HG02571 (cell line): ENCODE measurements at regions not wholly inside any gene's neighbourhood (a gene's known extent, or its start where the extent isn't known, plus 50 kb on each side); places are given as distances from the start of the nearest gene placed in this dataset.
"Not testable (repeated sequence)": the region's sequence is repeated elsewhere in the genome, so short reads cannot be mapped to it uniquely, and the experiment has no call there.

Experiments
- ATAC-seq: cut with Tn5 transposase; IDR thresholded peaks from one replicate; pipeline ENCODE4 v1.9.1; 2021; ENCODE audit warnings: mild to moderate bottlenecking, moderate library complexity; ENCODE audit not compliant: unreplicated experiment

DNA sequence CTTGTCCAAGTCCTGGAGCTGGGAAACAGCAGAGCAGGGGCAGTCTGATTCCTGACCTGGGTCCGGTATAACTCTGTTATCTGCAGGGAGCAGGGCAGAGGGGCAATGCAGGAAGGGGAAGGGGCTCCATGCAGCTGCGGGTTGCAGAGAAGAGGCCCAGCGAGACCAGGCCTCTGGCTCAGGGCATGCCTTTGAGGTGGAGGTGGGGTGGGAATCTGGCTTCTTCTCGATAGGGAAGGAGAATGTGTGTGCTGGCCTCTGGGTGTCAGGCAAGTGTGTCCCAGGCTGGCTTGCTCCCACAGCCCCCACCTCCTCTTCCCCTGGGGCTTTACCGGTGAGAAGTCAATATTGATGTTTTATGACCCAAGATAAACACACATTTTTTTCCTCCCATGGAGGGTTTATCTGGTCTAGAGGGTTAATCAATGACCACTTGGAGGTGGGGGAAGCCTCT, 187.1 kb upstream of the HAAO start:
- no peak for ATAC-seq

DNA sequence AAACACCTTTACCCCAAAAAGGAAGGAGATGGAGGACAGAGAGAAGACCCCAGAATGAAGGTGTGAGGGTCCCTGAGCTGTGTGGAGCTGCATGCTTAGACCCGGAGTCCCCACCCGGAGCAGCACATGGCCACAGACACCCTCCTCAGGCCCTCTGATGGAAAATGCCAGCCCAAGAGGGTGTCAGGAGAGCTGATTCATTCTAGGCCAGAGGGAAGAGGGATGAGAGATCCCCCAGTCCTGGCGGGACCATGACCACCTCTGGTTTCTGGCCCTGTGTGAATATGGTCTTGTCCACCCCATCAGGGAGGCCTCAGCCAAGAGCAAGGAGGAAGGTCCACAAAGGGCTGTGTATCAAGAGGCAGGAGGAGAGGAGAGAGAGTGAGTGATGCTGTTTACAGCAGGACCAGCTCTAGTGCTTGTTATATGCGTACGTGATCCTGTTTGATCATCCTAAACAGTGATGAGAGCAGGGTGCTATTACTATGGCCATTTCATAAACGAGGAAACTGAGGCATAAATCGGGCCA, 186.6 kb upstream of the HAAO start:
- ATAC-seq: no peak

DNA sequence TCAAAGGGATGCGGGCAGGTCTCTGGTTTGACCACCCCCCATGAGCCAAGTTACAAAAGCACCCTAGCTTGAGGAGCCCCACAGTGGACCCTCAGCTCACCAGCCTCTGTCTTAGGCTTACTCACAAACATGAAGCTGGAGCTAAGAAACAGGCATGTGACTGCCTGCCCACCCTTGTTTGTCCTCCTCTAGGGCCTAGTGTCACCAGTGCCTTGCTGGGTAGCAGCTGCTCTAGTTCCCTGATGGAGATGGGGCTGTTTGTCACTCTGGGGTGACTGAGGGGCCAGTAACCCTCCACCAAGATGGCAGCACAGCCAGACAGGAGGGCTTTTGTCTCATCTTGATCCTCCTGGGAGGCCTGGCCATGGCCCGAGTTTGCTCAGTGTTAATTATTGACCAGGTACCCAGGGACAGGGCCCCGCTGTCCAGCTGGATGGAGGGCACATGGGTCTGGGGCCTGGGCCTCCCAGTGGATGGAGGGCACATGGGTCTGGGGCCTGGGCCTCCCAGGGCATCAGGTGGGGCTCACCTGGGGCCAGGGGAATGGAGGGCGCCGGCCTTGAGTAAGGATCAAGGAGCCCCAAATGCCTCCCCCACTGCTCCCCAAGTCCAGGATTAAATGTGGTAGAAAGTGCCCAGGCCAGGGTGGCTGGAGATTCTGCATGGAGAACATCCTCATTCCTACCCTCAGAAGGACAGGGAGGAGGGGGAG, 185.9 kb upstream of the HAAO start:
- no peak for ATAC-seq

DNA sequence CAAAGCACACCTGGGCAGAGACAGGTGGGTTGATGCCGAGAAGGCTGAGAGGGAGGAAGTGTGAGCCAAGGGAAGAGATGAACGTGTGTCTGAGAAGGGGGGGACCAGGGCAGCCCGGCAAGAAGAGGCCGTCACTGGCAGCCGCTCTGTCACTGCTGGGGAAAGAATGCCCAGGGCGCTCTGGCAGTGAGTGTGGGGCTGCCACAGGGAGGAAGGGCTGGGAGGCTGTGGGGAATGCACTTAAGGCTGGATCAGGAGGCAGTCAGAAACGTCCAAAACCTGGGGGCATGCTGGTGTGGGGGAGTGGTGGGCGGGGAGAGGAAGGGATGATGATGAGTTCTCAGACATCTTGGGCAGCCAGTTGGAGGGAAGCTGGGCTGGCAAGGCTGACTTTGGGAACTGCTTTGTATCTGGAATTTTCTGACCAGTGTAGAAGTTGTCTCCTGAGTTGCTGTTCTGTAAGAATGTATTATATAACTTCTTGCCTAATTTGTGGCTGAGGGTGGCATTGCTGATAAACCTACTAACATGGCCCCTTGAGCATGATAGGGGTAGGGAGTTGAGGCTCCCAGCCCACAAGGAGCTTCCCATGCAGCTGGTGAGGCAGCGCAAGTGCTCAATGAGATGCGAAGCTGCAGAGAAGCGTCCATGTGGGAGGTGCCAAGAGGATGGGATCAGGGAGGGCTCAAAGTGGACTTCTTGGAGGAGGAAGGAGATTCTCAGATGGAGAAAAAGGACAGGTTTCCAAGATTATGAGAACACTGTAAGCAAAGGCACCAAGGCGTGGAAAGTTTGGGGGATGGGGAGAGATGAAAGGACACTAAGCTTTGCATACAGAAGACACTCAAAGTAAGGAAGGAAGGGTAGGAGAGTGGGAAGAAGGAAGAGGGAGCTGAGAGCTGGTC, 185.1 kb upstream of the HAAO start:
- no peak for ATAC-seq

DNA sequence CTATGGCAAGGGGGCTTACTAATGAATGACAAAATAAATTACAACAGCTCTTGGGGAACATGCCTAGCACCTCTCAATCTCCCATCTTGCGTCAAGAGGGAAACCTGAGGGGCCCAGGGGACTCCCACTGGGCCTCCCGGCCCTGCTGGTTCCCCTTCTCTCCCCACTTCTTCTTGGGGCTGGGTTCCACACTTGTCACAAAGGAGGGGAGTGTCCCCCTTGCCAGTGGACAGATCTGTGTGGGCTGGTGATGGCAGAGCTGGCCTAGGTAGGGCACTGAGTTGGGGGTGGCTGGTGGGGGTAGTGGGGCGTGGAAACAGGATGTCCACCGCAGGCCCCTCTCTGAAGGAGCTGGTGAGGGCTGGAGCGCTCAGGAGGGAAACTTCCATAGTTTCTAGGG, 184.0 kb upstream of the HAAO start:
- no peak for ATAC-seq

DNA sequence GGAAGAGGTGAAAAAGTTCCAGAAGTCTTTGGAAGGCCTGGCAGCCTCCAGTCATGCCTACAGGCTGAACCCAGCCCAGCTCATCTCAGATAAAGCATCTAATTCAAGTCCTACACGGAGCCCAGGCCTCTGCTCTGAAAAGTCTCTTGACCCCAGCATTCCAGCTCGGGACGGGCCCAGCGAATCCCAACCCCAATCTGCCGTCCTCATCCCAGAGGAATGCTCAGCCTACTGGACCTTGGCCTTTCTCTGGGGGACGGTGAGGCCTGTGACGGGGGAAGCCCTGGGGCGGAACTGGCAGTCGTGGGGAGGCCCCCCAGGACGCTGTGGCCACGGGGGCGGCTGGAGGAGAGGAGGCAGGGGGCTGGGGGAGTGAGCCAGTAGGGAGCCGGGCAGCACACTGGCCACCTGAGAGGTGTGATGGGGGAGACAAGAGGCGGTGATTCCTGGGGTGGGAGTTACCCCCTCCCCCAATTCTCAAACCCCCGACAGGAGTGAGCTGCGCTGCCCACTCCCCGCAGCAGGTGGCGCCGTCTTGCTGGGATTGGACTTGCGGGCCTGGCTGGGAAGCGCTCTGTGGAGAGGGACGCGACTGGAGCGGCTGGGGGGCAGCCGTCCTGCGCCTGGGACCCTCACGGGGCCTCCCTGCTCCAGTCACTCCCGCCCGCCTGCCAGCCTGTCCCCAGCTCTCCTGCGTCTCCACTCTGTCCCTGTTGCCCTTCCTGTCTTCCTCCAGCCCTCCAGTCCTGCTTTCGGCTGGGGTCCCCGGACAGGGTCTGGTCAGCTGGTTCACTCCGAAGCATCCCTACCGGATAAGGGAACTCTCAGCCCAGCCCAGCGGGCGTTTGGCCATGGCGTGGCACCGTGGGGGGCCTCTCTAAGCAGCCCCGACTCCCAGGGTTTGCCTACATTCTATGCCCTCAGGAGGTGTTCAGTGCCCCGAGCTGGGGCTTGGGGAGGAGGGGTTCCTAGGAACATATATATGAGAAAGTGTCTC, 182.6 kb upstream of the HAAO start:
- ATAC-seq: no peak

DNA sequence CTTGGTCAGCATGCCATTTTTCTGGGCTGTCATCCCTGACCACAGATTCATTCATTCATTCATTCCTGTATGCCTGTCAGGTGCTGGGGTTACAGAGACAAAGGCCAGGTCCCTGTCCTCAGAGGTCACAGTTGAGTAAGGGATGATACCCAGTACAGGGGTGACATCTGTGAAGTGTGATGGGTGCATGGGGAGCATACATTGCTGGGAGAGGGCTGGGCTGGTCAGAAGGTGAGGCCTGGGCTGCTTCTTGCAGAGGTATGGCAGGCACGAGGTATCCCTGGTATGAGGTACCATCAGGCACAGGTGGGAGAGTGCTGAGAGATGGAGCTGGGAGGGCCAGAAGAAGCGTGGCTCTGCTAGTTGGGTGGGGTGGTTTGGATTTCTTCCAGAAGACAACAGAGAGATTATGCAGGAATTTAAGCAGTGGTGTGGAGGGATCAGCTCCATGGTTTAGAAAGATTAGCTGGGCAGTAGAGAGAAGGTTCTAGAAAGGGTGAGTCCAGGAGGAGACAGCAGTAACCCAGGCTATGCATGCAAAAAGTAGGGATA, 181.9 kb upstream of the HAAO start:
- no peak for ATAC-seq

DNA sequence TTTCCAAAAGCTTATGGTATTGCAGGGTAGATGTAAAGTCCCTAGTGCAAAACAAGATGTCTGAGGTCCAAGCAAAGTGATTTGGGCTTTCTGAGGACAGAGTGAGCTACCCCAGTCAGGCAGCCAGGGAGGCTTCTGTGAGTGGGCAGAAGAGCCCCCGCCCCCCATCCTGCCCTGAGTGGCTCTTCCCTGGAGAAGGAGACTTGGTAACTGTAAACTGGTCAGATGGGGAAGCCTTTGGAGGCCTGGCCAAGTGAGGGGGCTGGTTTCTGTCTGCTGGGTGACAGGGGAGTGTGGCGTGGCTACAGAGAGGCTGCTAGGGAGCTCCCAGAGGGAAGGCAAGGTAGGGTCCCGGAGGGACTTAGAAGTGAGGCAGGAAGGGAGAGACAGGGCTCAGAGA, 181.3 kb upstream of the HAAO start:
- ATAC-seq: no peak

DNA sequence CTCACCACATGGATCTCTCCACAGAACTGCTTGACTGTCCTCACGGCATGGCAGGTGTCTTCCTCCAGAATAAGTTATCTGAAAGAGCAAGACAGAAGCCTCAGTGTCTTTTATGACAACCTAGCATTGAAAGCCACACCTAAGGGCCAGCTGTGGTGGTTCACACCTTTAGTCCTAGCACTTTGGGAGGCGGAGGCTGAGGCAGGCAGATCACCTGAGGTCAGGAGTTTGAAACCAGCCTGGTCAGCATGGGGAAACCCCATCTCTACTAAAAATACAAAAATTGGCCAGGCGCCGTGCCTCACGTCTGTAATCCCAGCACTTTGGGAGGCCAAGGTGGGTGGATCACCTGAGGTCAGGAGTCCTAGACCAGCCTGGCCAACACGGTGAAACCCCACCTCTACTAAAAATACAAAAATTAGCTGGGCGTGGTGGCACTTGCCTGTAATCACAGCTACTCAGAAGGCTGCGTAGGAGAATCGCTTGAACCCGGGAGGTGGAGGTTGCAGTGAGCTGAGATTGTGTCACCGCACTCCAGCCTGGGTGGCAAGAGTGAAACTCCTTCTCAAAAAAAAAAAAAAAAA, 180.6 kb upstream of the HAAO start:
- ATAC-seq: not testable (repeated sequence)

DNA sequence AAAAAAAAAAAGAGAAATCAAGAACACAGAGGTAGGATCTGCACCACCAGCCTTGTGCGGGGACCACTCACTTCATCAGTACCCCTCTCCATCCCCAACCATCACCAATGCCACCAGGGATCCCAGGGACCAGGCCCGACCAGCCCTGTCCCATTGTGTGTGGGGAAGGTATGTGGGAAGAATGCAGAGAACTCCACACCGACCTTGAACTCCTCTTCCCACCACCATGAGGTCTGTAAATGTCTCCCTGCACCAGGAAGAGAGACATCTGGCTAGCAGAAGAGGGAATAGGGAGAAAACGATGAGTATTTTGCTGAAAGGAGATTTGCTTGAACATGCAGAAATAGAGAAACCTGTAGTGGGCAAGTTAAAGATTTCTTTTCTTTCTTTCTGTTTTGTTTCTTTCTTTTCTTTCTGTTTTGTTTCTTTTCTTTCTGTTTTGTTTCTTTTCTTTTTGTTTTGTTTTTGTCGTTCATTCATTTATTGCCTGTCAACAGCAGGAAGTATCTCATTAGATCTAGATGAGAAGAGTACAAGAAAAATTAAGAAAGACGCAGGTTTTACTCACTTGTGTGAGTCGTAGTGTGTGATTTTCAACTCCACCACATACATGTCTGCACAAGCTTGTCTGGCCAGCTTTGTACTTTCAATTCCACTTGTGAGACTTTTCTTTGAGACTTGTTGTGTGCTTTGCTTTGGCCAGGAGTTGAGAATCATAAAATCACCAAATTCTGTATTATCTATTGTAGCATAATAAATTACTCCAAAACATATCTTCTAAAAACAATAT, 179.8 kb upstream of the HAAO start:
- no peak for ATAC-seq

DNA sequence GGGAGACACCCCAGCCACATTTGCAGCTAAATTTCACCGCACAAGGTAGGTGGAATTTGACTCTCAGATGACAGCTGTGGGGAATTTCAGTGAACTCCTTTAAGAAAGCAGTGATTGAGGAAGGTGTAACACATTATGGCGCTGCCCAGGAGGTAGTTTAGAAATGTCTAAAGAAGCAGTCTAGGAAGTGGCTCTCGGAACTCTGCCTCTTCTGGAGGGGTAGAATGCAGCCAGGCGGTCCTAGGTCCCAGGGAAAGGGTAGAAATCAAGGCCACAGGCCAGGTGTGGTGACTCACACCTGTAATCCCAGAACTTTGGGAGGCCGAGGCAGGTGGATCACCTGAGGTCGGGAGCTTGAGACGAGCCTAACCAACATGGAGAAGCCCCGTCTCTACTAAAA, 179.0 kb upstream of the HAAO start:
- no peak for ATAC-seq

DNA sequence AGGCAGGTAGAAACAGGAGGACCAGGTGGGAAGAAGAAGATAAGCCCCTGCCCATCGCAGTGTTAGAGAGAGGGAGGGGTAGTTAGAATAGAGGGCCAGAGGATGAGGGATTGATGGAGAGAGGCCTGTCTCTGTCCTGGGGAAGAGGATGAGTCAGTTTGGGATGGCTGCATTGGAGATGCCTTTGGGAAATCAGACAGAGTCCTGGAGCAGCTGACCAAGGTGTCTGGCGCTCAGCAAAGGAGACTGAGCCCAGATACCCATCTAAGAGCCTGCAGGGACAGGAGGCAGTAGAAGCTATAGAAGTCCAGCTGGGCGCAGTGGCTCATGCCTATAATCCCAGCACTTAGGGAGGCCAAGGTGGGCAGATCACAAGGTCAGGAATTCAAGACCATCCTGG, 177.8 kb upstream of the HAAO start:
- no peak for ATAC-seq

DNA sequence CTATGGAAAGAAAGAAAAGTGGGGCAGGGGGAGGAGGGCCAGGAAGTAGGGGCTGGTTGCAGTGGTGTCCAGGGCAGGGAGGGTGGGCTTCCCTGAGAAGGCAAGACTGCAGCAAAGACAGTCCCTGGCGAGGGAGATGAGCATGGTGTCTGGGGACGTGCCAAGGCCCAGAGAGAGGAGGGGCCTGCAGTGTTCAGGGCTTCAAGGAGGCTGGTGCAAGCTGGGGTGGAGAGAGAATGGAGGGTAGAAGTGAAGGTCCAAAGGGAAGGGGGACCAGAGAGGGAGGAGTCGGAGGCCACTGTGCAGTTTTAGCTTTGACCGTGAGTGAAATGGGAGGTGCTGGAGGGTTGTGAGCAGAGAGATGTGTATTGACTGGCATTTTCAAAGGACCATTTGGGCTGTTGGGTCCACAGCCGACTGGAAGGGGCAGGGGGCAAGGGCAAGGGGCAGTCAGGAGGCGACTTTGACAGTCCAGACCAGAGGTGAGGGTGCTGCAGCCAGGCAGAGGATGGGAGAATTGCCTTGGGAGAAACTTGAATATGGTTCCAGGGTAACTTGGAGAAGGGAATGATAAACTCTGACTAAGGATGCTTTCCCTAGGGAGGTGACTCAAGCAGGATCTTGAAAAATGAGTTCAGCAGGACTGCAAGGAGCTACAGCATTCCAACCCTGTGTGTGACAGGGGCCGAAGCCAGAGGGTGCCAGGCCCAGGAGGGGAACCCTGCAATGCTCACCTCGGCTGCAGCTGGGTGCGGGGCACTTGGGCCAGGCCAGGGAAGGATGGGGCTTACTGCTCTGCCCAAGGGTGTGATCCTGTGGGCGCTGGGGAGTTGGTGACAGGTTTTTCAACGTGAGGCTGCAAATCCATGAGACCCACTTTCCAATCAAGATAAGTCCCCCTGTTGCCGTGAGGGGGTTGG, 177.1 kb upstream of the HAAO start:
- ATAC-seq: no peak

DNA sequence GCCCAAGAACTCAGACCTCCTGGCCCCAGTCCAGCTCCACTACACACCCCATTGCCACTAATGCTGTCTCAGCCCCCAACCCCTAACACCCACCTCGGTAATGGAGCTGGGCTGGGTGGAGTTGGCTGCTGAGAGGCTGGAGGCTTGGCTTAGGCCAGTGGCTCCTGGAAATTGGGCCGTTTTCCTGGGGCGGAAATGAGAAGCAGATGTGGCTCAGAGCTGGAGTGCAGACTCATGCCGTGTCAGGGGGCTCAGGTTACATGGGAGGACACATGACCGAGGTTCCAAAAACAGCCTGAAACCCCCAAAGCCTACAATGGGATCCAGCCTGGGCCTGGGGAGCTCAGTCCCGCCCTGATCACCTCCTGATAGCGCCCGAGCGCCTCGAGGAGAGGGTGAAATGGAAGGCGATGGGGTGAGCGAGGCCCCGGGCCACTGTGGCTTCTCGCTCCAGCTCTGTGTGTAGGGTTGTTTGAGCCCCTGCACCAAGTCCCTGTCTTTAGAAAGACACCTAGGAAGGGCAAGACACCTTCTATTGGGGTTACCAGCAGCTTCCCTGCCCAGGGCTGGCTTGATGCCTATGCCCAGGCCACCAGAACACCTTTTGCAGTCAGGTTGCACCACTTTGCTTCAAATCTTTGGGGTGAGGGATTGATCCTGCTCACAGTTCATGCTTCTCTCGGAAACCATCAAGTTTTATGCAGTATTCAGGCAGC, 175.7 kb upstream of the HAAO start:
- no peak for ATAC-seq

DNA sequence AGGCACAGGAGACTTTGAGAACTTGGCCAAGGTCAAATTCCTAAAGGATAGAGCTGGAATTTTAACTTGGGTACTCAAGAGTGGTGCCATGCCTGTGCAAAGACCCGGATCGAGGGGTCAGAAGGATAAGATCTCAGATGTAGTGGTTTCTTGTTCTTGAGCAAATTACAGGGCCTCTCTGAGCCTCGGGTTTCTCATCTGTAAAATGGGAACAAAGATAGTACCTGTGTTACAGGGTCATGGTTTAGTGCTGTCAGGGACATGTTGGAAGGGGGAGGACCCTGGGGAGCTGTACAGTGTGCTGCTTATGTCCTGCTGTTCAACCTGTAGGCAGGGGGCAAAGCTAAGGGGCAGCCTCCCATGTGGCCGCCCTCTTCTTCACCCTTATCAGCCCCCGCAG, 173.5 kb upstream of the HAAO start:
- no peak for ATAC-seq

DNA sequence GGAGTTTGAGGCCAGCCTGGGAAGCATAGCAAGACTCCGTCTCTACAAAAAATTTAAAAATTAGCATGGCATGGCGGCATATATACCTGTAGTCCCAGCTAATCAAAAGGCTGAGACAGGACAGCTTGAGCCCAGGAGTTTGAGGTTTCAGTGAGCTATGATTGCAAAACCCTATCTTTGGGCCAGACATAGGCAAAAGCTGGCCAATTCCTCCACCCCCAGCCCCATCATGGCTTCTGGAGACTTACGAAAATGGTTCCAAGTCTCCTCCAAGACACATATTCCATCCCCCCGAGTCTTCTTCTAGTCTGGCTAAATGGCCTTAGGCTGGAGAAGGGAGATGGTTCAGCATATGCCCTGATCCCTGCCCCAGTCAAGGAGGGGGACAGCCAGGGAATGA, 172.8 kb upstream of the HAAO start:
- no peak for ATAC-seq

DNA sequence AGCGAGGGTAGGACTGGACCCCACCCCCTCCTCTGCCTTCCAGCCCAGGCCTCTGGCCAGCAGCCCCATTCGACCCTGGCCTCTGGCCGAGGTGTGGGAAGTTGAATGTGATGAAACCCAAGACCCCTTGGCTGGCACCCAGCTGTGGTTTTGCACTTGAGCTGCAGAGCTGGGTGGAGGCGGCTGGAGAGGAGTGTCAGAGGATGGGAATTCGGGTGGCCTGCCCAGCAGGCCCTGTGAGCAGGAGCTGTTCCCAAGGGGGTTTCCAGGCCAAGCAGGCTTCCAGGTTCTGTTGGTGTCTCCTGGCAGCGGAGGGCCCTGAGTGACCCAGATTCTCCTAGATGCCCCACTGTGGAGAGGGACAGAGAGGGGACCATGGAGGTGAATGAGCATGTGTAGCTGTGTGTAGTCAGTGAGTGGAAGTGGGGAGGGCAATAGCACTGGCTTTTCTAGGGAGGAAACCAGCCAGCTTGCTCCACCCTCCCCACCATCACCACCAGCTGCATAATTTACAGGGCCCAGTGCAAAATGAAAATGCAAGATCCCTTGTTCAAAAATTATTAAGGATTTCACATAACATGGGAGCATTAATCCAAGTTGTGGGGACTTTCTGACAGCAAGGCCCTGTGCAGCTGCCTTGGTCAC, 172.2 kb upstream of the HAAO start:
- ATAC-seq: no peak
